IMR-90 (cell line): ENCODE measurements at regions not wholly inside any gene's neighbourhood (a gene's known extent, or its start where the extent isn't known, plus 50 kb on each side); places are given as distances from the start of the nearest gene placed in this dataset.
A peak's percentile ranks its signal among the peaks of the same experiment; 100 is the strongest.
"Not testable (repeated sequence)": the region's sequence is repeated elsewhere in the genome, so short reads cannot be mapped to it uniquely, and the experiment has no call there.

Source experiments
- ATAC-seq: fragments of 200-7000 bp; cut with Tn5 transposase; 2 replicates; pipeline ENCODE4 v1.9.1; 2020; ENCODE audit warnings: low read depth, mild to moderate bottlenecking, moderate library complexity
- BruUV-seq: library from RNA; stranded (reverse); fragments of 400-500 nt; replicated peaks from 2 replicates; lab custom pipeline; 2021; lab: Mats Ljungman, UMichigan
- CTCF ChIA-PET: fragments of 300-600 bp; formaldehyde crosslinking; extraction: SDS; loops from one replicate; lab custom pipeline; 2021; ENCODE audit warnings: antibody characterized with exemption; lab: Yijun Ruan, JAX
- POLR2A ChIA-PET: fragments of 300-600 bp; sonication (Branson Sonifier 250); formaldehyde crosslinking; loops from one replicate; lab custom pipeline; 2022; ENCODE audit warnings: antibody characterized with exemption; ENCODE audit not compliant: unreplicated experiment; lab: Charles Lee
- DNase-seq: peaks from one replicate; pipeline ENCODE4 v3.0.0; 2013
- H2AFZ ChIP-seq: replicated peaks from 2 replicates; pipeline ENCODE3; 2013; ENCODE audit warnings: low read length, mild to moderate bottlenecking; ENCODE audit not compliant: poor library complexity
- H2AK5ac ChIP-seq: 2 replicates; pipeline ENCODE4 v1.6.1; 2013; ENCODE audit warnings: low read depth, low read length, inconsistent platforms
- H2AK9ac ChIP-seq: replicated peaks from 2 replicates; pipeline ENCODE3; 2013; ENCODE audit warnings: mild to moderate bottlenecking, low read depth, low read length, moderate library complexity; ENCODE audit not compliant: poor library complexity
- H2BK120ac ChIP-seq: 2 replicates; pipeline ENCODE4 v1.6.1; 2013; ENCODE audit warnings: low read depth, low read length, inconsistent platforms
- H2BK15ac ChIP-seq: 3 replicates; pipeline ENCODE4 v1.6.1; 2013; ENCODE audit warnings: low read depth, low read length, inconsistent platforms
- H2BK20ac ChIP-seq: 2 replicates; pipeline ENCODE4 v1.6.1; 2013; ENCODE audit warnings: low read depth, mild to moderate bottlenecking, inconsistent platforms, low read length, moderate library complexity
- H2BK5ac ChIP-seq: 2 replicates; pipeline ENCODE4 v1.6.1; 2013; ENCODE audit warnings: mild to moderate bottlenecking, low read depth, low read length, inconsistent platforms; ENCODE audit not compliant: poor library complexity, severe bottlenecking
- H3K14ac ChIP-seq: replicated peaks from 2 replicates; pipeline ENCODE4 v1.6.1; 2013; ENCODE audit warnings: low read depth, low read length, inconsistent platforms
- H3K18ac ChIP-seq: 2 replicates; pipeline ENCODE4 v1.6.1; 2013; ENCODE audit warnings: low read depth, low read length, control low read depth
- H3K23ac ChIP-seq: 2 replicates; pipeline ENCODE4 v1.6.1; 2013; ENCODE audit warnings: low read depth, low read length, inconsistent platforms
- H3K27ac ChIP-seq: 2 replicates; pipeline ENCODE4 v1.5.1; 2013; ENCODE audit warnings: mild to moderate bottlenecking, control low read depth, low read length; ENCODE audit not compliant: insufficient read depth
- H3K27me3 ChIP-seq: 2 replicates; pipeline ENCODE4 v1.6.1; 2013; ENCODE audit warnings: low read length; ENCODE audit not compliant: control insufficient read depth, insufficient read depth
- H3K36me3 ChIP-seq: 2 replicates; pipeline ENCODE4 v1.6.1; 2013; ENCODE audit warnings: low read length, mixed read lengths; ENCODE audit not compliant: control insufficient read depth, insufficient read depth
- H3K4ac ChIP-seq: 2 replicates; pipeline ENCODE4 v1.6.1; 2013; ENCODE audit warnings: low read depth, low read length, inconsistent platforms
- H3K4me1 ChIP-seq: 2 replicates; pipeline ENCODE4 v1.6.1; 2013; ENCODE audit warnings: low read length, mixed read lengths; ENCODE audit not compliant: control insufficient read depth, insufficient read depth
- H3K4me2 ChIP-seq: 2 replicates; pipeline ENCODE4 v1.6.1; 2013; ENCODE audit warnings: low read depth, mild to moderate bottlenecking, control low read depth, low read length, moderate library complexity
- H3K4me3 ChIP-seq: 2 replicates; pipeline ENCODE4 v1.5.1; 2013; ENCODE audit warnings: low read depth, mild to moderate bottlenecking, control low read depth, low read length, moderate library complexity; ENCODE audit not compliant: insufficient read depth
- H3K56ac ChIP-seq: 2 replicates; pipeline ENCODE4 v1.6.1; 2013; ENCODE audit warnings: low read length, inconsistent platforms; ENCODE audit not compliant: insufficient read depth; ENCODE audit errors: extremely low read depth
- H3K79me1 ChIP-seq, 2 experiments: 2 replicates each; pipeline ENCODE4 v1.6.1; 2013; ENCODE audit warnings: low read length in 2 of 2, inconsistent platforms in 1 of 2, low read depth in 1 of 2
- H3K9ac ChIP-seq: 2 replicates; pipeline ENCODE4 v1.6.1; 2013; ENCODE audit warnings: low read depth, low read length, control low read depth
- H3K9me1 ChIP-seq: 2 replicates; pipeline ENCODE4 v1.6.1; 2013; ENCODE audit warnings: low read length, inconsistent platforms; ENCODE audit not compliant: insufficient read depth
- H3K9me3 ChIP-seq: 2 replicates; pipeline ENCODE4 v1.6.1; 2013; ENCODE audit warnings: low read length; ENCODE audit not compliant: control insufficient read depth, insufficient read depth
- H4K20me1 ChIP-seq: 2 replicates; pipeline ENCODE4 v1.6.1; 2013; ENCODE audit warnings: low read length, inconsistent platforms; ENCODE audit not compliant: insufficient read depth
- H4K5ac ChIP-seq: 2 replicates; pipeline ENCODE4 v1.6.1; 2013; ENCODE audit warnings: mild to moderate bottlenecking, low read depth, low read length, control low read depth
- H4K8ac ChIP-seq, 2 experiments: 2 replicates each; pipeline ENCODE4 v1.6.1; 2013; ENCODE audit warnings: low read depth in 2 of 2, low read length in 2 of 2, control low read depth in 1 of 2, inconsistent platforms in 1 of 2
- H4K91ac ChIP-seq: 2 replicates; pipeline ENCODE4 v1.6.1; 2013; ENCODE audit warnings: low read depth, low read length, inconsistent platforms; ENCODE audit not compliant: insufficient read depth
- RAD21 ChIP-seq: IDR thresholded peaks from 2 replicates; pipeline ENCODE4 v1.6.1; 2012; ENCODE audit warnings: low read length, improper control_type of control experiment
- WGBS, 2 experiments: methylation state at CpG; one replicate each; pipeline versions ENCODE4 v1.1.5 to v1.1.7; 2013; ENCODE audit warnings: missing lambda C conversion rate in 2 of 2; ENCODE audit not compliant: insufficient read length in 1 of 2; ENCODE audit errors: extremely low coverage in 2 of 2; 5-methylcytosine and 5-hydroxymethylcytosine counted together
- dilution Hi-C: fragments of 300-500 bp; cut with HindIII; formaldehyde crosslinking; loops from one replicate; pipeline ENCODE4 v1.14.3; 2018; ENCODE audit warnings: low sequenced_read_pairs; ENCODE audit not compliant: unreplicated experiment
- in situ Hi-C: fragments of 300-500 bp; cut with MboI; formaldehyde crosslinking; loops from 3 replicates; pipeline ENCODE4 v1.14.3; 2019; ENCODE audit warnings: low sequenced_read_pairs, inconsistent platforms, mixed read lengths
- intact Hi-C: fragments of 100-400 bp; cut with micrococcal nuclease; formaldehyde crosslinking; loops from 2 replicates; pipeline ENCODE4 v1.10.0; 2022
- TF ChIP-seq, protein P1 (sequence below): conservative IDR thresholded peaks from 2 replicates; pipeline ENCODE4 v1.5.1; 2012; ENCODE audit warnings: mild to moderate bottlenecking, low read depth, low read length, improper control_type of control experiment

DNA sequence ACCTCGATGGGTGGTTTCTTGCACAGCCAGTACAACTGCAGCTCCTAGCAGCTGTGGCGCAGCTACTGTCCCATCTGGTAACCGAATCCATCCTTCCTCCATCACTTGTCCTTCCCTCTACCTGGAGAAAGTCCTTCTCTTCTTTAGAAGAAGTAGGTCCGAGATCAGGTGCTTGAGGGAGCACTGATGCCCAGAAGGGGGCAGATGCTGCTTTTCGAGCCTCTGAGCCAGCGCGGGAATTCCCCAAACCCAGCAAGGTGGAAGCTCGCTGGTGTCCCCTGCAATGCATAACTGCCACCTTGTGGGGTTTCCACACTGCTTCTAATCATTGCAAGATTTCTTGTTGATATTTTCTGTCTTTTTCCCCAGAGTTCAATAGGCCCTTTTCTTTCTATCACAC is 127.4 kb downstream of the ADRA2C start:
- H3K18ac ChIP-seq, POLR2A ChIA-PET, H2BK120ac ChIP-seq, H4K8ac ChIP-seq, DNase-seq, H3K27ac ChIP-seq, H3K9ac ChIP-seq, H4K20me1 ChIP-seq, H3K4ac ChIP-seq, H3K56ac ChIP-seq, H3K23ac ChIP-seq, H3K4me1 ChIP-seq, H3K4me2 ChIP-seq, H3K9me3 ChIP-seq, H2BK5ac ChIP-seq, H3K36me3 ChIP-seq, H2AFZ ChIP-seq, dilution Hi-C loops, H2AK9ac ChIP-seq, H3K79me1 ChIP-seq, H4K91ac ChIP-seq, BruUV-seq, H4K5ac ChIP-seq, H2AK5ac ChIP-seq, H3K14ac ChIP-seq, H3K9me1 ChIP-seq, H2BK20ac ChIP-seq, H3K27me3 ChIP-seq, H2BK15ac ChIP-seq, ATAC-seq, H3K4me3 ChIP-seq: not testable (repeated sequence)
- in situ Hi-C loops (loop anchor here (10.0 kb wide), 1 partner anchor 51 kb away; no protein-coding TSS in a partner anchor), intact Hi-C loops (loop anchor here (5.0 kb wide), 1 partner anchor 49 kb away; no protein-coding TSS in a partner anchor)
- WGBS, 2 experiments: no CpG with 5 or more reads among the region's 8 CpGs
- TF ChIP-seq RAD21: peak; percentile 26; the same call in 1 of the 2 replicates
- TF ChIP-seq, protein P1, sequence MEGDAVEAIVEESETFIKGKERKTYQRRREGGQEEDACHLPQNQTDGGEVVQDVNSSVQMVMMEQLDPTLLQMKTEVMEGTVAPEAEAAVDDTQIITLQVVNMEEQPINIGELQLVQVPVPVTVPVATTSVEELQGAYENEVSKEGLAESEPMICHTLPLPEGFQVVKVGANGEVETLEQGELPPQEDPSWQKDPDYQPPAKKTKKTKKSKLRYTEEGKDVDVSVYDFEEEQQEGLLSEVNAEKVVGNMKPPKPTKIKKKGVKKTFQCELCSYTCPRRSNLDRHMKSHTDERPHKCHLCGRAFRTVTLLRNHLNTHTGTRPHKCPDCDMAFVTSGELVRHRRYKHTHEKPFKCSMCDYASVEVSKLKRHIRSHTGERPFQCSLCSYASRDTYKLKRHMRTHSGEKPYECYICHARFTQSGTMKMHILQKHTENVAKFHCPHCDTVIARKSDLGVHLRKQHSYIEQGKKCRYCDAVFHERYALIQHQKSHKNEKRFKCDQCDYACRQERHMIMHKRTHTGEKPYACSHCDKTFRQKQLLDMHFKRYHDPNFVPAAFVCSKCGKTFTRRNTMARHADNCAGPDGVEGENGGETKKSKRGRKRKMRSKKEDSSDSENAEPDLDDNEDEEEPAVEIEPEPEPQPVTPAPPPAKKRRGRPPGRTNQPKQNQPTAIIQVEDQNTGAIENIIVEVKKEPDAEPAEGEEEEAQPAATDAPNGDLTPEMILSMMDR: 0 out of 2 replicates have a peak, but pooled peaks have one; percentile 25
- CTCF ChIA-PET: interaction anchor here (2.0 kb wide), 1 partner anchor 13 kb away, joined by 4 read pairs; no protein-coding TSS in a partner anchor

DNA sequence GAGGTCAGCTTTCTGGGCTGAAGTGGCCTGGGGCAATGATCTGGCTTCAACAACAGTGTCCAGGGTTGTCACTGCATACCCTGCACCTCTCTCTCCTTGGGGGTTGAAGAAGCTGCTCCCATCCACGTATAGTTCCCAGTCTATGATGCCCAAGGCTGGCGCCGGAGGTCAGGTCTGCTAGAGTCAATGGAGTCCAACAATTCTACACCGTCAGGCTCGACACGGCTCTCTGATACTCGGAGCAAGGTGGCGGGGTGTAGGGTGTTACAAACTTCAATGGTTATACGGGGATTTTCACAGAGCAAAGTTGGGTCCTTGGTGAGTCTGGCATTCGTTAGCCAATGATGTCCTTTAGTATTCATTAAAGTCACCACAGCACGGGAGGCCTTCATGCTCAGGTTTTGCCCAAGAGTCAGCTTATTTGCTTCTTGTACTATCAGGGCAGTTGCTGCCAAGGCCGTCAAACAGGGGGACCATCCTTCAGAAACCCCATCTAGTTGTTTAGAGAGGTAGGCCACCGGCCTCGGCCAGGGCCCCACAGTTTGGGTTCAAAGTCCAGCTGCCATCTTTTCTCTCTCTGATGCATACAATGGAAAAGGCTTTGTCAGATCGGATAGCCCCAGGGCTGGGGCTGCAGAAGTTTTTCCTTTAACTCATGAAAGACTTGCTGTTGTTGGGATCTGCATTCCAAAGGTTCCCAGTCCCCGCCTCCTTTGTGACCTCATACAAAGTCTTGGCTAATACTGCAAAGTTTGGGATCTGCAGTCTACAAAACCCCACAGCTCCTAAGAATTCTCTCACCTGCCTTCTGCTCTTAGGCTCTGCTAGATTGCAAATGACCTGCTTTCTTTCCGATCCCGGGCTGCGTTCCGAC is 128.1 kb downstream of the ADRA2C start:
- H3K14ac ChIP-seq, H3K4me2 ChIP-seq, H3K18ac ChIP-seq, H2AK9ac ChIP-seq, H2AK5ac ChIP-seq, H4K8ac ChIP-seq, H3K79me1 ChIP-seq, H2BK5ac ChIP-seq, H2BK15ac ChIP-seq, H2BK120ac ChIP-seq, POLR2A ChIA-PET, H4K20me1 ChIP-seq, H3K9ac ChIP-seq, BruUV-seq, H3K9me3 ChIP-seq, ATAC-seq, H2BK20ac ChIP-seq, H3K4ac ChIP-seq, H3K23ac ChIP-seq, H3K27me3 ChIP-seq, H2AFZ ChIP-seq, H3K36me3 ChIP-seq, dilution Hi-C loops, H3K27ac ChIP-seq, H4K5ac ChIP-seq, H3K9me1 ChIP-seq, H4K91ac ChIP-seq, H3K56ac ChIP-seq, H3K4me1 ChIP-seq, H3K4me3 ChIP-seq: not testable (repeated sequence)
- CTCF ChIA-PET: interaction anchor here (2.0 kb wide), 1 partner anchor 14 kb away, joined by 4 read pairs; no protein-coding TSS in a partner anchor
- WGBS, 2 experiments: 82% methylated on average over 2 of the region's 20 CpGs; no CpG with 5 or more reads in 1 of the 2 experiments
- DNase-seq: peak; percentile 24
- intact Hi-C loops: loop anchor here (5.0 kb wide), 1 partner anchor 48 kb away; no protein-coding TSS in a partner anchor
- in situ Hi-C loops: loop anchor here (10.0 kb wide), 1 partner anchor 50 kb away; no protein-coding TSS in a partner anchor
